Small intestine (tissue), 7 donors: ENCODE measurements at regions not wholly inside any gene's neighbourhood (a gene's known extent, or its start where the extent isn't known, plus 50 kb on each side); places are given as distances from the start of the nearest gene placed in this dataset.
A peak's percentile ranks its signal among the peaks of the same experiment; 100 is the strongest.

ENCODE experiments used
- DNase-seq, 2 donors: peaks; one replicate each; pipeline versions ENCODE4 v3.0.0 to v3.0.0-alpha.2; 2013
- FAIRE-seq: peaks from 2 replicates; lab custom pipeline; 2012; peaks lifted over from hg19 to GRCh38; lab: Jason Lieb, UNC
- H3K27ac ChIP-seq, 3 donors: one replicate each; pipeline ENCODE4 v1.5.1; 2013; ENCODE audit warnings: low read length in 2 of 3, mild to moderate bottlenecking in 2 of 3, control low read depth in 1 of 3, inconsistent platforms in 1 of 3, low read depth in 1 of 3, moderate library complexity in 1 of 3
- H3K27me3 ChIP-seq, 3 donors: one replicate each; pipeline ENCODE4 v1.6.1; 2013; ENCODE audit warnings: low read length in 3 of 3, inconsistent platforms in 1 of 3; ENCODE audit not compliant: control insufficient read depth in 3 of 3, insufficient read depth in 3 of 3
- H3K36me3 ChIP-seq, 3 donors: one replicate each; pipeline ENCODE4 v1.6.1; 2013; ENCODE audit warnings: low read length in 3 of 3, inconsistent platforms in 1 of 3, low read depth in 1 of 3, mild to moderate bottlenecking in 1 of 3, moderate library complexity in 1 of 3; ENCODE audit not compliant: control insufficient read depth in 3 of 3, insufficient read depth in 2 of 3
- H3K4me1 ChIP-seq, 3 donors: one replicate each; pipeline ENCODE4 v1.6.1; 2013; ENCODE audit warnings: low read length in 2 of 3, inconsistent platforms in 1 of 3, low read depth in 1 of 3, mild to moderate bottlenecking in 1 of 3, moderate library complexity in 1 of 3; ENCODE audit not compliant: control insufficient read depth in 3 of 3, insufficient read depth in 2 of 3
- H3K4me3 ChIP-seq, 3 donors: one replicate each; pipeline ENCODE4 v1.5.1; 2013; ENCODE audit warnings: low read length in 3 of 3, control low read depth in 1 of 3, inconsistent platforms in 1 of 3, low read depth in 1 of 3, mild to moderate bottlenecking in 1 of 3, moderate library complexity in 1 of 3
- H3K9me3 ChIP-seq, 2 donors: one replicate each; pipeline ENCODE4 v1.6.1; 2013; ENCODE audit warnings: low read depth in 1 of 2, low read length in 1 of 2; ENCODE audit not compliant: control insufficient read depth in 2 of 2, insufficient read depth in 1 of 2
- WGBS, 3 donors: extraction: QIAGEN DNeasy Blood & Tissue Kit; methylation state at CpG; one replicate each; pipeline ENCODE4 v1.1.7; 2013; 5-methylcytosine and 5-hydroxymethylcytosine counted together
- donor health status: healthy with polysubstance abuse.
- donor health status: control.
- donor health status: control.
- donor health status: Bipolar disorder and iron deficiency.
- donor health status: healthy.

GRCh38 chr7:22025075-22025474, 79.4 kb upstream of the CDCA7L start:
- Histone ChIP-seq H3K4me1 (no peaks in the 10 kb centered on the region), H3K27me3 (peaks cover 0 to 3% (median 0%) of the 10 kb centered on the region in 3 donors), H3K4me3 (no peak overlapping the region), H3K27ac (no peak overlapping the region), H3K9me3 (no peaks in the 10 kb centered on the region), H3K36me3 (no peaks in the 10 kb centered on the region)
- 94 to 98% (median 94%) methylated on average over 2 of the region's 2 CpGs for WGBS, 3 donors
- peak; percentile 94 for FAIRE-seq
- DNase-seq: no peak

GRCh38 chr7:22019931-22020330, 74.2 kb upstream of the CDCA7L start:
- FAIRE-seq (no peak), DNase-seq (no peak)
- Histone ChIP-seq H3K4me1 (no peaks in the 10 kb centered on the region), H3K4me3 (no peak overlapping the region), H3K27ac (no peak overlapping the region), H3K27me3 (no peaks in the 10 kb centered on the region), H3K9me3 (no peaks in the 10 kb centered on the region), H3K36me3 (no peaks in the 10 kb centered on the region)
- WGBS, 3 donors: 86 to 91% (median 90%) methylated on average over 3 of the region's 3 CpGs

- FAIRE-seq: no peak
- WGBS, 3 donors: 67 to 73% (median 70%) methylated on average over 5 of the region's 5 CpGs
- Histone ChIP-seq H3K4me3 (no peak overlapping the region), H3K36me3 (no peaks in the 10 kb centered on the region), H3K4me1 (no peaks in the 10 kb centered on the region), H3K27me3 (no peaks in the 10 kb centered on the region), H3K27ac (no peak overlapping the region), H3K9me3 (no peaks in the 10 kb centered on the region)
- DNase-seq: no peak
These were observed 70.8 kb upstream of the CDCA7L start for GRCh38 chr7:22016507-22016906.

GRCh38 chr7:22013711-22014110, 68.0 kb upstream of the CDCA7L start:
- H3K27ac ChIP-seq: no peak overlapping the region
- FAIRE-seq: no peak
- DNase-seq: no peak
- WGBS, 3 donors: 87 to 90% (median 88%) methylated on average over 4 of the region's 4 CpGs
- no peaks in the 10 kb centered on the region for H3K36me3 ChIP-seq
- H3K4me3 ChIP-seq: no peak overlapping the region
- no peaks in the 10 kb centered on the region for H3K4me1 ChIP-seq
- H3K9me3 ChIP-seq: no peaks in the 10 kb centered on the region
- no peaks in the 10 kb centered on the region for H3K27me3 ChIP-seq

- FAIRE-seq (no peak), DNase-seq (no peak)
- no peaks in the 10 kb centered on the region for H3K36me3 ChIP-seq
- no peak overlapping the region for H3K27ac ChIP-seq
- no peaks in the 10 kb centered on the region for H3K4me1 ChIP-seq
- no peaks in the 10 kb centered on the region for H3K9me3 ChIP-seq
- H3K4me3 ChIP-seq: no peak overlapping the region
- 35 to 65% (median 43%) methylated on average over 5 of the region's 5 CpGs for WGBS, 3 donors
- no peaks in the 10 kb centered on the region for H3K27me3 ChIP-seq
These were observed 63.0 kb upstream of the CDCA7L start for GRCh38 chr7:22008683-22009082.

- H3K9me3 ChIP-seq: no peaks in the 10 kb centered on the region
- no peaks in the 10 kb centered on the region for H3K27me3 ChIP-seq
- WGBS, 3 donors: 10 to 29% (median 27%) methylated on average over 5 of the region's 5 CpGs
- H3K4me3 ChIP-seq: no peak overlapping the region
- no peak for FAIRE-seq
- no peak overlapping the region for H3K27ac ChIP-seq
- H3K36me3 ChIP-seq: no peaks in the 10 kb centered on the region
- no peaks in the 10 kb centered on the region for H3K4me1 ChIP-seq
- DNase-seq: no peak
These were observed 62.4 kb upstream of the CDCA7L start for GRCh38 chr7:22008087-22008486.

- Histone ChIP-seq H3K9me3 (no peaks in the 10 kb centered on the region), H3K27ac (no peak overlapping the region), H3K27me3 (no peaks in the 10 kb centered on the region), H3K4me1 (no peaks in the 10 kb centered on the region), H3K36me3 (no peaks in the 10 kb centered on the region), H3K4me3 (no peak overlapping the region)
- no peak for FAIRE-seq
- no peak for DNase-seq
- 75 to 87% (median 75%) methylated on average over 1 of the region's 1 CpG for WGBS, 3 donors
These were observed 59.5 kb upstream of the CDCA7L start for GRCh38 chr7:22005151-22005550.

GRCh38 chr7:22002726-22003125, 57.0 kb upstream of the CDCA7L start:
- Histone ChIP-seq H3K4me1 (no peaks in the 10 kb centered on the region), H3K27me3 (no peaks in the 10 kb centered on the region), H3K27ac (no peak overlapping the region), H3K4me3 (no peak overlapping the region), H3K36me3 (no peaks in the 10 kb centered on the region), H3K9me3 (no peaks in the 10 kb centered on the region)
- DNase-seq (peak in 1 of 2 donors; percentile 36), FAIRE-seq (no peak)
- WGBS, 3 donors: 50 to 69% (median 67%) methylated on average over 1 of the region's 1 CpG

- H3K4me1 ChIP-seq: no peaks in the 10 kb centered on the region
- FAIRE-seq (no peak), DNase-seq (peak; percentile 57 to 61)
- WGBS, 3 donors: 18 to 21% (median 20%) methylated on average over 8 of the region's 8 CpGs
- H3K27me3 ChIP-seq: no peaks in the 10 kb centered on the region
- no peaks in the 10 kb centered on the region for H3K9me3 ChIP-seq
- no peak overlapping the region for H3K27ac ChIP-seq
- H3K4me3 ChIP-seq: no peak overlapping the region
- no peaks in the 10 kb centered on the region for H3K36me3 ChIP-seq
These were observed 55.8 kb upstream of the CDCA7L start for GRCh38 chr7:22001345-22002004.
